Esophagus muscularis mucosa (tissue), 3 donors: ENCODE measurements at regions not wholly inside any gene's neighbourhood (a gene's known extent, or its start where the extent isn't known, plus 50 kb on each side); places are given as distances from the start of the nearest gene placed in this dataset.

Experiments
- EP300 ChIP-seq: sonication (generic); formaldehyde crosslinking; IDR thresholded peaks from one replicate; pipeline ENCODE4 v1.6.1; 2017; ENCODE audit warnings: antibody characterized with exemption
- TF ChIP-seq, protein P1 (sequence below), 3 experiments: fragments of 200-600 bp in 2 of 3; fragments of 450-650 bp in 1 of 3; sonication (generic) in 2 of 3; IDR thresholded peaks; one replicate each; pipeline ENCODE4 v1.5.1; 2017 to 2019; ENCODE audit warnings: antibody characterized with exemption in 3 of 3, mild to moderate bottlenecking in 2 of 3, moderate library complexity in 1 of 3

- TF ChIP-seq, protein P1, sequence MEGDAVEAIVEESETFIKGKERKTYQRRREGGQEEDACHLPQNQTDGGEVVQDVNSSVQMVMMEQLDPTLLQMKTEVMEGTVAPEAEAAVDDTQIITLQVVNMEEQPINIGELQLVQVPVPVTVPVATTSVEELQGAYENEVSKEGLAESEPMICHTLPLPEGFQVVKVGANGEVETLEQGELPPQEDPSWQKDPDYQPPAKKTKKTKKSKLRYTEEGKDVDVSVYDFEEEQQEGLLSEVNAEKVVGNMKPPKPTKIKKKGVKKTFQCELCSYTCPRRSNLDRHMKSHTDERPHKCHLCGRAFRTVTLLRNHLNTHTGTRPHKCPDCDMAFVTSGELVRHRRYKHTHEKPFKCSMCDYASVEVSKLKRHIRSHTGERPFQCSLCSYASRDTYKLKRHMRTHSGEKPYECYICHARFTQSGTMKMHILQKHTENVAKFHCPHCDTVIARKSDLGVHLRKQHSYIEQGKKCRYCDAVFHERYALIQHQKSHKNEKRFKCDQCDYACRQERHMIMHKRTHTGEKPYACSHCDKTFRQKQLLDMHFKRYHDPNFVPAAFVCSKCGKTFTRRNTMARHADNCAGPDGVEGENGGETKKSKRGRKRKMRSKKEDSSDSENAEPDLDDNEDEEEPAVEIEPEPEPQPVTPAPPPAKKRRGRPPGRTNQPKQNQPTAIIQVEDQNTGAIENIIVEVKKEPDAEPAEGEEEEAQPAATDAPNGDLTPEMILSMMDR (IDR thresholded peaks at IDR 0.05), result no peak
- TF ChIP-seq EP300, result no peak
These were observed 146.1 kb downstream of the MEX3B start for GRCh38 chr15:81899730-81900129.
